GM12864 (cell line): ENCODE measurements at regions not wholly inside any gene's neighbourhood (a gene's known extent, or its start where the extent isn't known, plus 50 kb on each side); places are given as distances from the start of the nearest gene placed in this dataset.

Experiments
- DNase-seq: peaks from one replicate; pipeline ENCODE4 v3.0.0-alpha.2; 2011; ENCODE audit warnings: low read depth
- H3K4me3 ChIP-seq: 2 replicates; pipeline ENCODE4 v1.5.1; 2011; ENCODE audit warnings: mild to moderate bottlenecking, low read depth, low read length, control low read depth
- TF ChIP-seq, protein P1 (sequence below): IDR thresholded peaks from 2 replicates; pipeline ENCODE4 v1.5.1; 2011; ENCODE audit warnings: low read depth, mild to moderate bottlenecking, moderate library complexity, low read length, control low read depth, inconsistent platforms; ENCODE audit errors: missing control alignments

DNA sequence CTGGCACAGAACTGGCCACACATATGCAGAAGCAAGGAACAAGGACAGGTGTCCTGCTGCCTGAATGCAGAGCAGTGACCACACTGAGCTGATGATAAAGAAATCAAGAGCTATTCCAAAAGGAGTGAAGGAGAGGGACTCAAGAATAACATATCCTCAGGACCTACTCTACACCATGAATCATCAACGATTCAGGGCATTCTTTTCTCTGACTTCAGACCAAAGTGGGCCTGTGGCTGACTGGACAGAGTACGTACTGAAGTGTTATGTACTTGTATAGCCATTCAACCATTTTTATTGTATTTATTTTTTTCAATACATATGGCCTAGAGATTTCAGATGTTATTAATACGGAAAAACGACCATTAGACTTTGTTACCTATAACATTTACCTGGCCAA lies 177.5 kb upstream of the TMTC1 start:
- no peak overlapping the region for H3K4me3 ChIP-seq
- DNase-seq: no peak
- TF ChIP-seq, protein P1, sequence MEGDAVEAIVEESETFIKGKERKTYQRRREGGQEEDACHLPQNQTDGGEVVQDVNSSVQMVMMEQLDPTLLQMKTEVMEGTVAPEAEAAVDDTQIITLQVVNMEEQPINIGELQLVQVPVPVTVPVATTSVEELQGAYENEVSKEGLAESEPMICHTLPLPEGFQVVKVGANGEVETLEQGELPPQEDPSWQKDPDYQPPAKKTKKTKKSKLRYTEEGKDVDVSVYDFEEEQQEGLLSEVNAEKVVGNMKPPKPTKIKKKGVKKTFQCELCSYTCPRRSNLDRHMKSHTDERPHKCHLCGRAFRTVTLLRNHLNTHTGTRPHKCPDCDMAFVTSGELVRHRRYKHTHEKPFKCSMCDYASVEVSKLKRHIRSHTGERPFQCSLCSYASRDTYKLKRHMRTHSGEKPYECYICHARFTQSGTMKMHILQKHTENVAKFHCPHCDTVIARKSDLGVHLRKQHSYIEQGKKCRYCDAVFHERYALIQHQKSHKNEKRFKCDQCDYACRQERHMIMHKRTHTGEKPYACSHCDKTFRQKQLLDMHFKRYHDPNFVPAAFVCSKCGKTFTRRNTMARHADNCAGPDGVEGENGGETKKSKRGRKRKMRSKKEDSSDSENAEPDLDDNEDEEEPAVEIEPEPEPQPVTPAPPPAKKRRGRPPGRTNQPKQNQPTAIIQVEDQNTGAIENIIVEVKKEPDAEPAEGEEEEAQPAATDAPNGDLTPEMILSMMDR: no peak

DNA sequence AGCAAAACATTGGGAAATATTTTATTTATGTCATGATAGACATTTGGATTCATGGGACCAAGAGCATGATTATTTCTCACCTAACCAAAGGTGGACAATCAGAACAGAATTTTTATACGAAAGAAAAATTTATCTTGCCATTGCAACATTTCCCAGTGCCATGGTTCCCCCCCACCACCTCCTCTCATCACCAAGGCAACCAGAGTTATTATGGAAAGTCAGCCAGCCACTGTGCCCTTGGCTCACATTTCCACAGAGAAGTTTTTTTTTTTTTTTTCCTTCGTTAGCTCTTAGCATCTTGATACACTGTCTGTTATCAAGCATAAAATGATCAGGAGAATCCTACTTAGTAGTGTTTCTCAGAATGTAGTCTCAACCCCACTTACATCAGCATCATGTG lies 176.4 kb upstream of the TMTC1 start:
- TF ChIP-seq, protein P1: no peak
- no peak overlapping the region for H3K4me3 ChIP-seq
- no peak for DNase-seq

- no peak for DNase-seq
- TF ChIP-seq, protein P1: no peak
- H3K4me3 ChIP-seq: no peak overlapping the region
Measured at GRCh38 chr12:29957835-29958234, 174.1 kb upstream of the TMTC1 start.

DNA sequence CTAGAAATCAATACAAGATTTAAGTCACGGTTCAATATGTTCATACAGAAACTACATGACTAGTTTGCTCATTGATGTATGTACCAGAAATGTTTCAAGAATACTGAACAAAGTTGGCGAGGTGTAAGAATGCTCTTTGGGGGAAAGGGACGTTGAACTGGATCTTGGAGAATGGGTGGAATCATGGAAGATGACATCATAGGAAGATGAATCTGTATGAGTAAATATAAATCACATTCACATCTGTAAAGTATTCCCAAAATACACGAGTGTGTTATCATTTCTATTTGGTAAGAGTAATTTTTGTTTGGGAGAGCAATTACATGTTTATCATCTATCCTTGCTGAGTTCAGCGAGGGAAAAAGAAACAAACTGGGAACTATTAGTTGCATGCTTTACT lies 162.2 kb upstream of the TMTC1 start:
- TF ChIP-seq, protein P1: no peak
- no peak overlapping the region for H3K4me3 ChIP-seq
- DNase-seq: no peak

GRCh38 chr12:29944269-29945000 lies 160.7 kb upstream of the TMTC1 start:
- no peak overlapping the region for H3K4me3 ChIP-seq
- TF ChIP-seq, protein P1: no peak
- no peak for DNase-seq

GRCh38 chr12:29943683-29944082 lies 159.9 kb upstream of the TMTC1 start:
- H3K4me3 ChIP-seq: no peak overlapping the region
- no peak for DNase-seq
- TF ChIP-seq, protein P1: no peak

DNA sequence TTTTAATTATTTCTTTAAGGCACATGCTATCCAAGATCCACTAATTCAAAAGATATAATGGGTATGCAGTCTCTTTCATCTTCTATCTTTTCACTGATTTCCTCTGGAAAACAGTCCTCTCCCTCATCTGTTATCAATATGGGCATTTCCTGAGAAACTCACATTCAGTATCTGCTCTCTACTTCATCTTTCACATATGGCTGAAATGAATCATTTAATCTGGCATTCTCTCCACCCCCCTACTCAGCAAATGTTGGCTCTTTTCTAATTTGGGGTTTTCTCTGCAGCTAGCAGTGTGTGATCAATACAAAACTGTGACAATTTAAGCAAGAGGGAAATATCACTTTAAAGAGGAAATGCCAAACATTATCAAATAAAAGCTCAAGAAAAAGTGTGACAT lies 157.1 kb upstream of the TMTC1 start:
- TF ChIP-seq, protein P1: no peak
- DNase-seq: no peak
- H3K4me3 ChIP-seq: no peak overlapping the region
